ENCODE measurements at regions not wholly inside any gene's neighbourhood (a gene's known extent, or its start where the extent isn't known, plus 50 kb on each side); places are given as distances from the start of the nearest gene placed in this dataset.

- TF ChIP-seq EZH2 (IDR thresholded peaks at IDR 0.05; ENCODE audit: borderline replicate concordance, low read length) = no peak
- no peak for TF ChIP-seq CTCF (IDR thresholded peaks at IDR 0.05; ENCODE audit: low read length)
These were observed 194.9 kb upstream of the SYT10 start for GRCh38 chr12:33634544-33634943.

Data from OCI-LY1 (cell line).